Neutrophil (primary cell): ENCODE measurements at regions not wholly inside any gene's neighbourhood (a gene's known extent, or its start where the extent isn't known, plus 50 kb on each side); places are given as distances from the start of the nearest gene placed in this dataset.

Experiments used
- H3K27ac ChIP-seq: fragments of 200-600 bp; sonication (generic); 2 replicates; pipeline ENCODE4 v1.5.1; 2016; ENCODE audit warnings: mild to moderate bottlenecking, moderate library complexity
- H3K27me3 ChIP-seq: fragments of 200-600 bp; sonication (generic); 2 replicates; pipeline ENCODE4 v1.6.0; 2016; ENCODE audit warnings: mild to moderate bottlenecking
- H3K36me3 ChIP-seq: fragments of 200-600 bp; sonication (generic); 2 replicates; pipeline ENCODE4 v1.5.1; 2017
- H3K4me1 ChIP-seq, 2 experiments: fragments of 200-600 bp in 1 of 2; sonication (generic) in 1 of 2; 1 replicate in 1 of 2; 2 replicates in 1 of 2; pipeline versions ENCODE4 v1.5.1 to v1.6.1; 2013 to 2016; ENCODE audit warnings: low read depth in 1 of 2, low read length in 1 of 2, mild to moderate bottlenecking in 1 of 2, moderate library complexity in 1 of 2; ENCODE audit not compliant: control insufficient read depth in 1 of 2, insufficient read depth in 1 of 2
- H3K4me3 ChIP-seq, 2 experiments: fragments of 200-600 bp in 1 of 2; sonication (generic) in 1 of 2; 1 replicate in 1 of 2; 2 replicates in 1 of 2; pipeline ENCODE4 v1.5.1; 2013 to 2016; ENCODE audit warnings: low read depth in 1 of 2, low read length in 1 of 2, mild to moderate bottlenecking in 1 of 2, moderate library complexity in 1 of 2
- H3K9me3 ChIP-seq: fragments of 200-600 bp; sonication (generic); 2 replicates; pipeline ENCODE4 v1.5.1; 2016
- TF ChIP-seq, protein P1 (sequence below): fragments of 200-600 bp; sonication (generic); IDR thresholded peaks from 2 replicates; pipeline ENCODE4 v1.5.1; 2016; ENCODE audit warnings: antibody characterized with exemption

DNA sequence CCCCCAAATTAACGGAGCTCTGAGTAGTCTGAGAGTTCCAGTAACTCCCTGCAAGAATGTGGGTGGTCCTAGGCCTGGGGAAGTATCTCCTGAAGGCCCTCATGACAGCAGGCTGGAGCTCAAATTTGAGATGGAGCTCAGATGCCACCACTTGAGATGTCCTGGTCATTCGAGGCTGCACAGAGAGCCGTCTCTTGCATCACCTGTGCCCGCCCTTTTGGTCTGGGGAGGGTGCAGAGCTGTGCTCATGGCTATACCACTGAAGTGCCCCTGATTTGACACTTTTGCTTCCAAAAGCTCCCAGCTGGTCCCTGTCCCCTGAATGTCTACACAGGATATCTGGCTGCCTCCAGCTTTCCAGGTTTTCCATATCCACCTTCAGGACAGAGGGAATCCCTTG lies 214.0 kb upstream of the B3GAT1 start:
- H3K36me3 ChIP-seq, result no peaks in the 10 kb centered on the region
- no peak overlapping the region for H3K27ac ChIP-seq
- H3K4me1 ChIP-seq, result no peaks in the 10 kb centered on the region
- no peak overlapping the region for H3K4me3 ChIP-seq
- no peaks in the 10 kb centered on the region for H3K9me3 ChIP-seq
- TF ChIP-seq, protein P1, sequence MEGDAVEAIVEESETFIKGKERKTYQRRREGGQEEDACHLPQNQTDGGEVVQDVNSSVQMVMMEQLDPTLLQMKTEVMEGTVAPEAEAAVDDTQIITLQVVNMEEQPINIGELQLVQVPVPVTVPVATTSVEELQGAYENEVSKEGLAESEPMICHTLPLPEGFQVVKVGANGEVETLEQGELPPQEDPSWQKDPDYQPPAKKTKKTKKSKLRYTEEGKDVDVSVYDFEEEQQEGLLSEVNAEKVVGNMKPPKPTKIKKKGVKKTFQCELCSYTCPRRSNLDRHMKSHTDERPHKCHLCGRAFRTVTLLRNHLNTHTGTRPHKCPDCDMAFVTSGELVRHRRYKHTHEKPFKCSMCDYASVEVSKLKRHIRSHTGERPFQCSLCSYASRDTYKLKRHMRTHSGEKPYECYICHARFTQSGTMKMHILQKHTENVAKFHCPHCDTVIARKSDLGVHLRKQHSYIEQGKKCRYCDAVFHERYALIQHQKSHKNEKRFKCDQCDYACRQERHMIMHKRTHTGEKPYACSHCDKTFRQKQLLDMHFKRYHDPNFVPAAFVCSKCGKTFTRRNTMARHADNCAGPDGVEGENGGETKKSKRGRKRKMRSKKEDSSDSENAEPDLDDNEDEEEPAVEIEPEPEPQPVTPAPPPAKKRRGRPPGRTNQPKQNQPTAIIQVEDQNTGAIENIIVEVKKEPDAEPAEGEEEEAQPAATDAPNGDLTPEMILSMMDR, result no peak
- H3K27me3 ChIP-seq, result no peaks in the 10 kb centered on the region

DNA sequence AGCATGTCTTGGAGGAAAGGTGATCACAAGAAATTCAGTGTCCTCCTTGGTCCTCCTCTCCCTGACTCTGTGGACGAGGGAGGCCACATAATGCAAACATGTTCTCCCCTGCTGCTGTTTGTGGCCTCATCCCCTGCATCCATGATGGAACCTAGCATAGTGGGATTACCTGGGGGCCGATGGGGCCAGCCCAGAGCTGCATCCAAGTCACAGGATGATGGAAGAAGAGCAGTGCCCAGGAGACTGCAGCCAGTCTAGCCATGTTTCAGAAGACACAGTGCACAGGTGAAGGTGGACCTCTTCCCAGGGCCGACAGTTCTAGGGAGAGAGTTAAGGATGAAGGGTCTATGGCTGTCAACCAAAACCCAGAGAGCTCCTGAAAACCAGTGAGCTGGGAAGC lies 213.6 kb upstream of the B3GAT1 start:
- TF ChIP-seq, protein P1, result no peak
- Histone ChIP-seq H3K9me3 (no peaks in the 10 kb centered on the region), H3K27ac (no peak overlapping the region), H3K4me1 (no peaks in the 10 kb centered on the region), H3K27me3 (no peaks in the 10 kb centered on the region), H3K4me3 (no peak overlapping the region), H3K36me3 (no peaks in the 10 kb centered on the region)

DNA sequence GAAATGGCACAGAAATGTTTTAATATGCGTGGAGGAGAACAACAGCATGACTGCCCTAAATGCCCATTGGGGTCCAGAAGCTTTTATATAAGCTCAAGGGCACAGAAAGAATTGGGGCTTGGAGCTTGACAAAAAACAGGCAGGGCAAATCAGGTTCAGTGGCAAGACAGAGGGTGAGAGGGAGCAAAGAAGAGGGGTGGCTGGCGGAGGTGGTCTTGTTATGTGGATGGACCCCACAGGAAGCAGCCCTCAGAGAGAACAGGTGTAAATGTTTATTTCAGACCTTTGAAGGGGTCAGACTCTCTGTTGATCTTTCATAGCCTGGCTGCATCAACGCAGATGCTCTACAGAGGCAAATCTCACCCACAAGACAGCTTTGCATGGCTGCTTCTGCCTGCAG lies 213.1 kb upstream of the B3GAT1 start:
- Histone ChIP-seq H3K36me3 (no peaks in the 10 kb centered on the region), H3K27ac (no peak overlapping the region), H3K4me3 (no peak overlapping the region), H3K4me1 (no peaks in the 10 kb centered on the region), H3K27me3 (no peaks in the 10 kb centered on the region), H3K9me3 (no peaks in the 10 kb centered on the region)
- TF ChIP-seq, protein P1, result no peak

DNA sequence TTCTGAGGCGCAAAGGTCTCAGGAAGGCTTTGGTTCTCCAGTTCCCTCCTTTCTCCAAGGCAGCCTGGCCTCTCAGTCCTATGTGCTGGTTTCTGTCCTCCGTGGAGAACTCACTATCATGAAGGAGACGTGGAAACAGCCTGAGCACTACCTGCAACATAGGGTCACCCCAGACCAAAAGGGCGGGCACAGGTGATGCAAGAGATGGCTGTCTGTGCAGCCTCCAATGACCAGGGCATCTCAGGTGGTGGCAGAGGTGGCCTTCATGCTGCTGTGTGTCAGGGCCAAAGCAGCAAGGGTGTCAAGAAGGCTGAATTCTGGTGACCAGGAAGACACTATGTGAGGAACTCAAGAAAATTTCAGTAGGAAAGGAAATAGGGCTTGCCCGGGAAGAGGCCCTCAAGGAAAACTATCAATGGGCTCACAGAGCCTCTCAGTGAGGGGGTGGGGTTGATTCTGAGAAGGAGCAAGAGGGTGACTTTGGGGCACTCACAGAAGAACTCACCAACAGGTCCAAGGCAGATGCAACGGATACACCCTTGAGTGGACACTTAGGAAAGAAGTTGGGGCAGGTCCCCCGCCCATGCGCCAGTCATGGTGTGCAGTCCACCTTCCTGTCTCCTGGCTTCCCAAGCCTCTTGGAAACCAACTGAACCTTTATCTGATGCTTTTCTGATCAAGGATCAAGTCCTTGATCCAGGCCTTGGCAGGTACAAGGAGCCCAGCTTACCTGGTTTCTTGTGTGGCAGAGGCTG lies 212.3 kb upstream of the B3GAT1 start:
- Histone ChIP-seq H3K27me3 (no peaks in the 10 kb centered on the region), H3K9me3 (no peaks in the 10 kb centered on the region), H3K27ac (no peak overlapping the region), H3K4me1 (no peaks in the 10 kb centered on the region), H3K36me3 (no peaks in the 10 kb centered on the region), H3K4me3 (no peak overlapping the region)
- TF ChIP-seq, protein P1, result no peak

DNA sequence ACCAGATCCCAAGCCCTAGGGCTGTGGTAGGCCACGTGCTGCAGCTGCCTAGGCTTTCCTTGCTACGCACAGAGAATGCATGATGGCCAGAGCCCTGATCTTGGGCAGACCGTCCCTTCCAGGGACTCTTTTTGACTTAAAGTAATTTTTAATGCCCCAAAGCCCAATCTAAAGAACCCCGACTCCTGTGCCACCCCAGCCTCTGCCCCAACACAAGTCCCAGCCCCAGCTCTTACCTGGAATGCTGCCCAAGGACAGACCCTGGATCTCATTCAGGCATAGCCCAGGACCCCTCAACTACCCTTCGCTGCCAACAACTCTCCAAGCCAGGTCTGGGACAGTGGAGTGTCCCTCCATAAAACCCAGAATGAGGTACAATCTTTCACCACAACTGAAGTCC lies 211.7 kb upstream of the B3GAT1 start:
- Histone ChIP-seq H3K4me1 (no peaks in the 10 kb centered on the region), H3K9me3 (no peaks in the 10 kb centered on the region), H3K27ac (no peak overlapping the region), H3K27me3 (no peaks in the 10 kb centered on the region), H3K36me3 (no peaks in the 10 kb centered on the region), H3K4me3 (no peak overlapping the region)
- TF ChIP-seq, protein P1, result no peak
